ENCODE measurements at regions not wholly inside any gene's neighbourhood (a gene's known extent, or its start where the extent isn't known, plus 50 kb on each side); places are given as distances from the start of the nearest gene placed in this dataset.

- H3K27ac ChIP-seq: no peak overlapping the region
- H3K27me3 ChIP-seq (ENCODE audit: insufficient read depth, low read depth, severe bottlenecking): no peaks in the 10 kb centered on the region
- peaks cover 5% of the 10 kb centered on the region for H3K9me3 ChIP-seq (ENCODE audit: severe bottlenecking)
Observed at GRCh38 chr21:41585199-41585994, 77.4 kb upstream of the TMPRSS2 start.

GRCh38 chr21:41584603-41585176 is 76.7 kb upstream of the TMPRSS2 start:
- no peak for TF ChIP-seq CTCF (IDR thresholded peaks at IDR 0.05; ENCODE audit: low read depth, low read length)
- DNase-seq: no peak
- Histone ChIP-seq H3K4me3 (ENCODE audit: low read depth, low read length) (no peak overlapping the region), H3K27me3 (ENCODE audit: insufficient read depth, low read depth, severe bottlenecking) (no peaks in the 10 kb centered on the region), H3K9me3 (ENCODE audit: severe bottlenecking) (peaks cover 5% of the 10 kb centered on the region), H3K36me3 (no peaks in the 10 kb centered on the region), H3K27ac (no peak overlapping the region)

More at GRCh38 chr21:41585199-41585994, 77.4 kb upstream of the TMPRSS2 start:
- no peak for TF ChIP-seq CTCF (IDR thresholded peaks at IDR 0.05; ENCODE audit: low read depth, low read length)
- Histone ChIP-seq H3K36me3 (no peaks in the 10 kb centered on the region), H3K4me3 (ENCODE audit: low read depth, low read length) (no peak overlapping the region)
- no peak for DNase-seq

- Histone ChIP-seq H3K27me3 (ENCODE audit: insufficient read depth, low read depth, severe bottlenecking) (no peaks in the 10 kb centered on the region), H3K36me3 (no peaks in the 10 kb centered on the region), H3K9me3 (ENCODE audit: severe bottlenecking) (peaks cover 11% of the 10 kb centered on the region), H3K27ac (no peak overlapping the region), H3K4me3 (ENCODE audit: low read depth, low read length) (no peak overlapping the region)
- no peak for DNase-seq
- TF ChIP-seq CTCF (IDR thresholded peaks at IDR 0.05; ENCODE audit: low read depth, low read length): no peak
Observed at GRCh38 chr21:41583274-41583790, 75.4 kb upstream of the TMPRSS2 start.

DNA sequence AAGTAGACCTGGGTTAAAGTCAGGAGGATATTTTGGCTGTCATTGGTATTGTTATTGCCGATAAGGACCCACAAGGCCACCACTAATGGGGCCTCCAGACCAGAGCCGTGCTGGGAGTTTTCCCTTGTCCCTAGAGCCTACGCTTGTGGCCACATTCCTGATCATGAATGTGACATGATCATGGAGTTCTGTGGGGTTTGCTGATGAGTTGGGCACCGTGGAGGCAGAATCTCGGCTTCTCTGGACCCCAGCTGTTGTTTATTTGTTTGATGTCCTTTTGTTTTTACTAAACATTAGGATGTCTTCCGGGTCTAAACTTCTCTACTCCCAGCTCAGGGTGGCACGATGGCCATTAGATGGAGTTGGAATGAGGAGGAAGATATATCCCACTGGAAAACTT is 74.9 kb upstream of the TMPRSS2 start:
- H3K4me3 ChIP-seq (ENCODE audit: low read depth, low read length): no peak overlapping the region
- peaks cover 16% of the 10 kb centered on the region for H3K9me3 ChIP-seq (ENCODE audit: severe bottlenecking)
- no peak for TF ChIP-seq CTCF (IDR thresholded peaks at IDR 0.05; ENCODE audit: low read depth, low read length)
- no peaks in the 10 kb centered on the region for H3K27me3 ChIP-seq (ENCODE audit: insufficient read depth, low read depth, severe bottlenecking)
- no peak overlapping the region for H3K27ac ChIP-seq
- no peaks in the 10 kb centered on the region for H3K36me3 ChIP-seq
- DNase-seq: no peak

DNA sequence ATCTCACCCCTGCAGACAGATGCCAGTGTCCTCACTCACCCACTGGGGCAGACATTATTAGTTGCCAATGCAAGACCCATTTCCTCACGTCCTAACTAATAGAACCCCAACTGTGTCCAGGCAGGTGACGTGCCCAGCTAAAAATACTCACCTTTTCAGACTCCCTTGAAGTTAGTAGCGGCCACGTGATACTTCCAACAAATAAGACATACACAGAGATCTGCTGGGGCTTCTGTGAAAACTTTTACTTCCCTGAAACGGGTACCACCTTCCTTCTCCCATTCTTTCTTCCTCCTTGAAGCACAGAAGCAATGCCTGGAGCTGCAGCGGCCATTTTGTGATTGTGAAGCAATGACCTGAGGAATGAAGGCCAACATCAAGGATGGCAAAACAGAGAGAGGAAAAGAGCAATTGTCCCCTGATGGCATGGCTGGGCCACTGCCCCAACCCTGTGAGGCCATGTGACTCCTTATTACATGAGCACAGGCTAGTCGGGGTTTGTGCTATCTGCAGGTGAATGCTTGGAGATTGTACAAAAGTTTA is 74.4 kb upstream of the TMPRSS2 start:
- H3K36me3 ChIP-seq: no peaks in the 10 kb centered on the region
- peaks cover 21% of the 10 kb centered on the region for H3K9me3 ChIP-seq (ENCODE audit: severe bottlenecking)
- no peak overlapping the region for H3K4me3 ChIP-seq (ENCODE audit: low read depth, low read length)
- no peak overlapping the region for H3K27ac ChIP-seq
- DNase-seq: no peak
- TF ChIP-seq CTCF (IDR thresholded peaks at IDR 0.05; ENCODE audit: low read depth, low read length): no peak
- no peaks in the 10 kb centered on the region for H3K27me3 ChIP-seq (ENCODE audit: insufficient read depth, low read depth, severe bottlenecking)
